ENCODE measurements at regions not wholly inside any gene's neighbourhood (a gene's known extent, or its start where the extent isn't known, plus 50 kb on each side); places are given as distances from the start of the nearest gene placed in this dataset.

- TF ChIP-seq CTCF (IDR thresholded peaks at IDR 0.05) = no peak
- TF ChIP-seq POLR2A (IDR thresholded peaks at IDR 0.05) = no peak
Observed at GRCh38 chr7:33807155-33807530, 98.2 kb upstream of the BMPER start.

All from esophagus squamous epithelium (tissue), 4 donors.